ENCODE measurements at regions not wholly inside any gene's neighbourhood (a gene's known extent, or its start where the extent isn't known, plus 50 kb on each side); places are given as distances from the start of the nearest gene placed in this dataset.
"Not testable (repeated sequence)": the region's sequence is repeated elsewhere in the genome, so short reads cannot be mapped to it uniquely, and the experiment has no call there.

GRCh38 chrY:14301552-14301951, 222.8 kb upstream of the NLGN4Y start:
- no peaks in the 10 kb centered on the region for H3K9me3 Mint-ChIP-seq
- no peak overlapping the region for H3K4me3 Mint-ChIP-seq
- H3K36me3 Mint-ChIP-seq (ENCODE audit: low read depth), result peaks cover 4% of the 10 kb centered on the region
- H3K27me3 Mint-ChIP-seq (ENCODE audit: low read depth), result no peaks in the 10 kb centered on the region
- peaks cover 15% of the 10 kb centered on the region for H3K4me1 Mint-ChIP-seq (ENCODE audit: low read depth)
- no peak overlapping the region for H3K27ac Mint-ChIP-seq

- no peak overlapping the region for H3K4me3 Mint-ChIP-seq
- peaks cover 3% of the 10 kb centered on the region for H3K27me3 Mint-ChIP-seq (ENCODE audit: low read depth)
These were observed 195.5 kb upstream of the NLGN4Y start for GRCh38 chrY:14328677-14329345.

GRCh38 chrY:14330362-14330761, 194.0 kb upstream of the NLGN4Y start:
- no peaks in the 10 kb centered on the region for H3K36me3 Mint-ChIP-seq (ENCODE audit: low read depth)
- peaks cover 13% of the 10 kb centered on the region for H3K4me1 Mint-ChIP-seq (ENCODE audit: low read depth)
- peaks cover 3% of the 10 kb centered on the region for H3K9me3 Mint-ChIP-seq
- H3K27me3 Mint-ChIP-seq (ENCODE audit: low read depth), result peaks cover 3% of the 10 kb centered on the region
- no peak overlapping the region for H3K4me3 Mint-ChIP-seq
- no peak overlapping the region for H3K27ac Mint-ChIP-seq

More at GRCh38 chrY:14328677-14329345, 195.5 kb upstream of the NLGN4Y start:
- Mint-ChIP-seq H3K9me3 (peaks cover 3% of the 10 kb centered on the region), H3K4me1 (ENCODE audit: low read depth) (peaks cover 13% of the 10 kb centered on the region), H3K27ac (peak overlapping the region; percentile 67), H3K36me3 (ENCODE audit: low read depth) (no peaks in the 10 kb centered on the region)

GRCh38 chrY:14339524-14339923, 184.8 kb upstream of the NLGN4Y start:
- Mint-ChIP-seq H3K4me1 (ENCODE audit: low read depth) (peaks cover 29% of the 10 kb centered on the region), H3K27ac (no peak overlapping the region), H3K36me3 (ENCODE audit: low read depth) (peaks cover 4% of the 10 kb centered on the region), H3K4me3 (no peak overlapping the region), H3K9me3 (peaks cover 5% of the 10 kb centered on the region), H3K27me3 (ENCODE audit: low read depth) (peaks cover 5% of the 10 kb centered on the region)

- peaks cover 5% of the 10 kb centered on the region for H3K27me3 Mint-ChIP-seq (ENCODE audit: low read depth)
- H3K27ac Mint-ChIP-seq, result peak overlapping the region; percentile 84
- peak overlapping the region; percentile 70 for H3K4me3 Mint-ChIP-seq
- peaks cover 4% of the 10 kb centered on the region for H3K36me3 Mint-ChIP-seq (ENCODE audit: low read depth)
- H3K9me3 Mint-ChIP-seq, result peaks cover 5% of the 10 kb centered on the region
- H3K4me1 Mint-ChIP-seq (ENCODE audit: low read depth), result peaks cover 35% of the 10 kb centered on the region
These were observed 183.7 kb upstream of the NLGN4Y start for GRCh38 chrY:14340459-14341143.

GRCh38 chrY:14344648-14345333, 179.5 kb upstream of the NLGN4Y start:
- Mint-ChIP-seq H3K36me3 (ENCODE audit: low read depth) (peaks cover 4% of the 10 kb centered on the region), H3K4me3 (peak overlapping the region; percentile 46), H3K27ac (peak overlapping the region; percentile 77), H3K4me1 (ENCODE audit: low read depth) (peaks cover 33% of the 10 kb centered on the region), H3K9me3 (peaks cover 5% of the 10 kb centered on the region), H3K27me3 (ENCODE audit: low read depth) (peaks cover 14% of the 10 kb centered on the region)

GRCh38 chrY:14351590-14351989, 172.7 kb upstream of the NLGN4Y start:
- no peaks in the 10 kb centered on the region for H3K4me1 Mint-ChIP-seq (ENCODE audit: low read depth)
- peaks cover 13% of the 10 kb centered on the region for H3K27me3 Mint-ChIP-seq (ENCODE audit: low read depth)
- H3K27ac Mint-ChIP-seq, result no peak overlapping the region
- peaks cover 2% of the 10 kb centered on the region for H3K36me3 Mint-ChIP-seq (ENCODE audit: low read depth)
- no peak overlapping the region for H3K4me3 Mint-ChIP-seq
- H3K9me3 Mint-ChIP-seq, result peaks cover 14% of the 10 kb centered on the region

GRCh38 chrY:14356154-14356553, 168.2 kb upstream of the NLGN4Y start:
- H3K36me3 Mint-ChIP-seq (ENCODE audit: low read depth), result peaks cover 4% of the 10 kb centered on the region
- H3K9me3 Mint-ChIP-seq, result peaks cover 21% of the 10 kb centered on the region
- no peak overlapping the region for H3K4me3 Mint-ChIP-seq
- H3K27me3 Mint-ChIP-seq (ENCODE audit: low read depth), result peaks cover 23% of the 10 kb centered on the region
- no peak overlapping the region for H3K27ac Mint-ChIP-seq
- H3K4me1 Mint-ChIP-seq (ENCODE audit: low read depth), result no peaks in the 10 kb centered on the region

GRCh38 chrY:14360748-14361500, 163.4 kb upstream of the NLGN4Y start:
- peaks cover 23% of the 10 kb centered on the region for H3K27me3 Mint-ChIP-seq (ENCODE audit: low read depth)
- H3K36me3 Mint-ChIP-seq (ENCODE audit: low read depth), result peaks cover 3% of the 10 kb centered on the region
- H3K9me3 Mint-ChIP-seq, result peaks cover 13% of the 10 kb centered on the region
- no peak overlapping the region for H3K4me3 Mint-ChIP-seq
- H3K4me1 Mint-ChIP-seq (ENCODE audit: low read depth), result no peaks in the 10 kb centered on the region
- no peak overlapping the region for H3K27ac Mint-ChIP-seq

GRCh38 chrY:14373608-14374007, 150.7 kb upstream of the NLGN4Y start:
- Mint-ChIP-seq H3K4me1 (ENCODE audit: low read depth) (peaks cover 1% of the 10 kb centered on the region), H3K9me3 (no peaks in the 10 kb centered on the region), H3K27ac (no peak overlapping the region)

GRCh38 chrY:14378217-14378616, 146.1 kb upstream of the NLGN4Y start:
- Mint-ChIP-seq H3K27ac (no peak overlapping the region), H3K4me3 (no peak overlapping the region), H3K27me3 (ENCODE audit: low read depth) (no peaks in the 10 kb centered on the region), H3K36me3 (ENCODE audit: low read depth) (no peaks in the 10 kb centered on the region), H3K9me3 (no peaks in the 10 kb centered on the region), H3K4me1 (ENCODE audit: low read depth) (peaks cover 1% of the 10 kb centered on the region)

More at GRCh38 chrY:14373608-14374007, 150.7 kb upstream of the NLGN4Y start:
- H3K36me3 Mint-ChIP-seq (ENCODE audit: low read depth), result no peaks in the 10 kb centered on the region
- H3K4me3 Mint-ChIP-seq, result no peak overlapping the region
- no peaks in the 10 kb centered on the region for H3K27me3 Mint-ChIP-seq (ENCODE audit: low read depth)

GRCh38 chrY:14410549-14411030, 113.7 kb upstream of the NLGN4Y start:
- not testable (repeated sequence) for H3K36me3 Mint-ChIP-seq (ENCODE audit: low read depth); H3K4me1 Mint-ChIP-seq (ENCODE audit: low read depth); H3K9me3 Mint-ChIP-seq; H3K27ac Mint-ChIP-seq; H3K4me3 Mint-ChIP-seq; H3K27me3 Mint-ChIP-seq (ENCODE audit: low read depth)

- no peaks in the 10 kb centered on the region for H3K36me3 Mint-ChIP-seq (ENCODE audit: low read depth)
- H3K27ac Mint-ChIP-seq, result no peak overlapping the region
- no peaks in the 10 kb centered on the region for H3K4me1 Mint-ChIP-seq (ENCODE audit: low read depth)
- no peaks in the 10 kb centered on the region for H3K9me3 Mint-ChIP-seq
- H3K4me3 Mint-ChIP-seq, result no peak overlapping the region
- H3K27me3 Mint-ChIP-seq (ENCODE audit: low read depth), result no peaks in the 10 kb centered on the region
These were observed 113.0 kb upstream of the NLGN4Y start for GRCh38 chrY:14411334-14411733.

- no peak overlapping the region for H3K4me3 Mint-ChIP-seq
- H3K4me1 Mint-ChIP-seq (ENCODE audit: low read depth), result no peaks in the 10 kb centered on the region
- no peaks in the 10 kb centered on the region for H3K9me3 Mint-ChIP-seq
- H3K36me3 Mint-ChIP-seq (ENCODE audit: low read depth), result no peaks in the 10 kb centered on the region
- H3K27me3 Mint-ChIP-seq (ENCODE audit: low read depth), result no peaks in the 10 kb centered on the region
- H3K27ac Mint-ChIP-seq, result no peak overlapping the region
These were observed 87.8 kb upstream of the NLGN4Y start for GRCh38 chrY:14436546-14436945.
